ENCODE measurements at regions not wholly inside any gene's neighbourhood (a gene's known extent, or its start where the extent isn't known, plus 50 kb on each side); places are given as distances from the start of the nearest gene placed in this dataset.

DNA sequence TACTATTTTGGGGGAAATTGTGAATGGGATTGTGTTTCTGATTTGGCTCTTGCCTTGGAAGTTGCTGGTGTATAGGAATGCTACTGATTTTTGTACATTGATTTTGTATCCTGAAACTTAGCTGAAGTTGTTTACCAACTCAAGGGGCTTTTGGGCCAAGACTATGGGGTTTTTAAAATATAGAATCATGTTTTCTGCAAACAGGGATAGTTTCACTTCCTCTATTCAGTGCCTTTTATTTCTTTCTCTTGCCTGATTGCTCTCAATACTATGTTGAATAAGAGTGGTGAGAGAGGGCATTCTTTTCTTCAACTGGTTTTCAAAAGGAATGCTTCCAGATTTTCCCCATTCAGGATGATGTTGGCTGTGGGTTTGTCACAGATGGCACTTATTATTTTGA lies 1383.8 kb upstream of the ACVR2A start:
- TF ChIP-seq, protein P1, sequence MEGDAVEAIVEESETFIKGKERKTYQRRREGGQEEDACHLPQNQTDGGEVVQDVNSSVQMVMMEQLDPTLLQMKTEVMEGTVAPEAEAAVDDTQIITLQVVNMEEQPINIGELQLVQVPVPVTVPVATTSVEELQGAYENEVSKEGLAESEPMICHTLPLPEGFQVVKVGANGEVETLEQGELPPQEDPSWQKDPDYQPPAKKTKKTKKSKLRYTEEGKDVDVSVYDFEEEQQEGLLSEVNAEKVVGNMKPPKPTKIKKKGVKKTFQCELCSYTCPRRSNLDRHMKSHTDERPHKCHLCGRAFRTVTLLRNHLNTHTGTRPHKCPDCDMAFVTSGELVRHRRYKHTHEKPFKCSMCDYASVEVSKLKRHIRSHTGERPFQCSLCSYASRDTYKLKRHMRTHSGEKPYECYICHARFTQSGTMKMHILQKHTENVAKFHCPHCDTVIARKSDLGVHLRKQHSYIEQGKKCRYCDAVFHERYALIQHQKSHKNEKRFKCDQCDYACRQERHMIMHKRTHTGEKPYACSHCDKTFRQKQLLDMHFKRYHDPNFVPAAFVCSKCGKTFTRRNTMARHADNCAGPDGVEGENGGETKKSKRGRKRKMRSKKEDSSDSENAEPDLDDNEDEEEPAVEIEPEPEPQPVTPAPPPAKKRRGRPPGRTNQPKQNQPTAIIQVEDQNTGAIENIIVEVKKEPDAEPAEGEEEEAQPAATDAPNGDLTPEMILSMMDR (IDR thresholded peaks at IDR 0.05): no peak
- no peak for TF ChIP-seq EZH2 (IDR thresholded peaks at IDR 0.05; ENCODE audit: borderline replicate concordance, insufficient read depth, low read depth, low read length, poor library complexity, severe bottlenecking)
